ENCODE measurements at regions not wholly inside any gene's neighbourhood (a gene's known extent, or its start where the extent isn't known, plus 50 kb on each side); places are given as distances from the start of the nearest gene placed in this dataset.

- Histone ChIP-seq H3K36me3 (ENCODE audit: control insufficient read depth in 2 of 2, extremely low read depth in 1 of 2, insufficient read depth in 2 of 2, low read length in 2 of 2) (no peaks in the 10 kb centered on the region), H3K9me3 (ENCODE audit: control insufficient read depth, low read depth, low read length) (no peaks in the 10 kb centered on the region), H2AFZ (ENCODE audit: control insufficient read depth, low read length) (no peak overlapping the region), H3K4me1 (ENCODE audit: control insufficient read depth, extremely low read depth, insufficient read depth, low read length) (no peaks in the 10 kb centered on the region), H4K20me1 (ENCODE audit: control insufficient read depth, extremely low read depth, insufficient read depth, low read length) (no peaks in the 10 kb centered on the region), H3K4me3 (ENCODE audit: control insufficient read depth in 2 of 3, extremely low read depth in 1 of 3, insufficient read depth in 2 of 3, low read depth in 1 of 3, low read length in 3 of 3) (no peak overlapping the region), H3K27me3 (ENCODE audit: control insufficient read depth, extremely low read depth, insufficient read depth, low read length) (no peaks in the 10 kb centered on the region), H3K79me2 (ENCODE audit: control insufficient read depth, insufficient read depth, low read length) (no peaks in the 10 kb centered on the region), H3K27ac (ENCODE audit: control insufficient read depth, insufficient read depth, low read length) (no peak overlapping the region), H3K4me2 (ENCODE audit: control insufficient read depth, extremely low read depth, insufficient read depth, low read depth, low read length) (no peak overlapping the region), H3K9me1 (ENCODE audit: control insufficient read depth, extremely low read depth, insufficient read depth, low read length) (no peaks in the 10 kb centered on the region), H3K9ac (ENCODE audit: control insufficient read depth, extremely low read depth, insufficient read depth, low read length) (no peak overlapping the region)
- dilution Hi-C loops (cut with MboI; ENCODE audit: extremely low pct_ligation_motif_present, low sequenced_read_pairs) = no loop called here
- TF ChIP-seq EZH2 (IDR thresholded peaks at IDR 0.05; ENCODE audit: low read length) (no peak), CTCF (optimal IDR thresholded peaks at IDR 0.05 in 1 of 3, IDR thresholded peaks at IDR 0.05 in 1 of 3, conservative IDR thresholded peaks at IDR 0.05 in 1 of 3; ENCODE audit: extremely low read depth in 1 of 3, insufficient read depth in 2 of 3, low read length in 3 of 3) (no peak)
- DNase-seq (ENCODE audit: low read depth, low spot score) (no peak), FAIRE-seq (no peak)
These were observed 320.3 kb upstream of the ZNF32 start for GRCh38 chr10:43968961-43969360.

- dilution Hi-C loops (cut with MboI; ENCODE audit: extremely low pct_ligation_motif_present, low sequenced_read_pairs) = no loop called here
- no peaks in the 10 kb centered on the region for H3K27me3 ChIP-seq (ENCODE audit: control insufficient read depth, extremely low read depth, insufficient read depth, low read length)
- TF ChIP-seq EZH2 (IDR thresholded peaks at IDR 0.05; ENCODE audit: low read length) (no peak), CTCF (optimal IDR thresholded peaks at IDR 0.05 in 1 of 3, IDR thresholded peaks at IDR 0.05 in 1 of 3, conservative IDR thresholded peaks at IDR 0.05 in 1 of 3; ENCODE audit: extremely low read depth in 1 of 3, insufficient read depth in 2 of 3, low read length in 3 of 3) (no peak)
These were observed 319.4 kb upstream of the ZNF32 start for GRCh38 chr10:43968076-43968475.

More at GRCh38 chr10:43968076-43968475, 319.4 kb upstream of the ZNF32 start:
- DNase-seq (ENCODE audit: low read depth, low spot score) = no peak
- no peaks in the 10 kb centered on the region for H4K20me1 ChIP-seq (ENCODE audit: control insufficient read depth, extremely low read depth, insufficient read depth, low read length)
- no peak overlapping the region for H2AFZ ChIP-seq (ENCODE audit: control insufficient read depth, low read length)
- H3K79me2 ChIP-seq (ENCODE audit: control insufficient read depth, insufficient read depth, low read length) = no peaks in the 10 kb centered on the region
- no peaks in the 10 kb centered on the region for H3K9me3 ChIP-seq (ENCODE audit: control insufficient read depth, low read depth, low read length)
- no peaks in the 10 kb centered on the region for H3K9me1 ChIP-seq (ENCODE audit: control insufficient read depth, extremely low read depth, insufficient read depth, low read length)
- no peak for FAIRE-seq
- no peak overlapping the region for H3K4me3 ChIP-seq (ENCODE audit: control insufficient read depth in 2 of 3, extremely low read depth in 1 of 3, insufficient read depth in 2 of 3, low read depth in 1 of 3, low read length in 3 of 3)
- H3K4me2 ChIP-seq (ENCODE audit: control insufficient read depth, extremely low read depth, insufficient read depth, low read depth, low read length) = no peak overlapping the region
- no peaks in the 10 kb centered on the region for H3K36me3 ChIP-seq (ENCODE audit: control insufficient read depth in 2 of 2, extremely low read depth in 1 of 2, insufficient read depth in 2 of 2, low read length in 2 of 2)
- H3K9ac ChIP-seq (ENCODE audit: control insufficient read depth, extremely low read depth, insufficient read depth, low read length) = no peak overlapping the region
- H3K27ac ChIP-seq (ENCODE audit: control insufficient read depth, insufficient read depth, low read length) = no peak overlapping the region
- H3K4me1 ChIP-seq (ENCODE audit: control insufficient read depth, extremely low read depth, insufficient read depth, low read length) = no peaks in the 10 kb centered on the region
